ENCODE measurements at regions not wholly inside any gene's neighbourhood (a gene's known extent, or its start where the extent isn't known, plus 50 kb on each side); places are given as distances from the start of the nearest gene placed in this dataset.
"Not testable (repeated sequence)": the region's sequence is repeated elsewhere in the genome, so short reads cannot be mapped to it uniquely, and the experiment has no call there.

DNA sequence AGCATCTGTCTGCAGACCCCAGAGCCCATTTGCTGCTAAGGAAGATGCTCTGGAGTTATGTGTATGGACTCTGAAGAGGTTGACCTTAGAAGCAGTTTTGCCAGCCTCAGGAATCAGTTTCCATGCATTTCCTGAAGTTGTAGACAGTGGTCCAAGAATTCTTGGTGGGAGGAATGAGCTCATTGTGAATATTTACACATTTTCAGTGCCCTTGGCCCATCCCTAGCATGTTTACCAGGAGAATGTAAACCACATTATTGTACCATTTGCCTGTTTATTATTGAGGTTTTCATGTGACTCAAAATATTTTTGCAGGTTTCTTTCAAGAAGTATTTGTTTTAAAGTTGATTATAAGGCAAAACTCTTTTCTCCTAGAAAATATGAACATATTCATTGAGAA lies 93.8 kb downstream of the NXNL2 start:
- ATAC-seq (no peak), FAIRE-seq (no peak), DNase-seq (ENCODE audit: low read depth in 1 of 2, low spot score in 1 of 2) (no peak)
- TF ChIP-seq EHF (CRISPR knock-in tag; IDR thresholded peaks at IDR 0.05) (no peak), HOXB13 (CRISPR knock-in tag; IDR thresholded peaks at IDR 0.05; ENCODE audit: low read depth) (no peak), TP53 (CRISPR knock-in tag; IDR thresholded peaks at IDR 0.05) (no peak), HOXA7 (CRISPR knock-in tag; IDR thresholded peaks at IDR 0.05) (no peak), ZSCAN20 (CRISPR knock-in tag; IDR thresholded peaks at IDR 0.05) (no peak), ZC3H11A (IDR thresholded peaks at IDR 0.05) (no peak), SMC3 (IDR thresholded peaks at IDR 0.05) (no peak)
- TF ChIP-seq, protein P1, sequence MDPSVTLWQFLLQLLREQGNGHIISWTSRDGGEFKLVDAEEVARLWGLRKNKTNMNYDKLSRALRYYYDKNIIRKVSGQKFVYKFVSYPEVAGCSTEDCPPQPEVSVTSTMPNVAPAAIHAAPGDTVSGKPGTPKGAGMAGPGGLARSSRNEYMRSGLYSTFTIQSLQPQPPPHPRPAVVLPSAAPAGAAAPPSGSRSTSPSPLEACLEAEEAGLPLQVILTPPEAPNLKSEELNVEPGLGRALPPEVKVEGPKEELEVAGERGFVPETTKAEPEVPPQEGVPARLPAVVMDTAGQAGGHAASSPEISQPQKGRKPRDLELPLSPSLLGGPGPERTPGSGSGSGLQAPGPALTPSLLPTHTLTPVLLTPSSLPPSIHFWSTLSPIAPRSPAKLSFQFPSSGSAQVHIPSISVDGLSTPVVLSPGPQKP (IDR thresholded peaks at IDR 0.05; ENCODE audit: low read depth, low read length), result no peak
- TF ChIP-seq, protein P2, sequence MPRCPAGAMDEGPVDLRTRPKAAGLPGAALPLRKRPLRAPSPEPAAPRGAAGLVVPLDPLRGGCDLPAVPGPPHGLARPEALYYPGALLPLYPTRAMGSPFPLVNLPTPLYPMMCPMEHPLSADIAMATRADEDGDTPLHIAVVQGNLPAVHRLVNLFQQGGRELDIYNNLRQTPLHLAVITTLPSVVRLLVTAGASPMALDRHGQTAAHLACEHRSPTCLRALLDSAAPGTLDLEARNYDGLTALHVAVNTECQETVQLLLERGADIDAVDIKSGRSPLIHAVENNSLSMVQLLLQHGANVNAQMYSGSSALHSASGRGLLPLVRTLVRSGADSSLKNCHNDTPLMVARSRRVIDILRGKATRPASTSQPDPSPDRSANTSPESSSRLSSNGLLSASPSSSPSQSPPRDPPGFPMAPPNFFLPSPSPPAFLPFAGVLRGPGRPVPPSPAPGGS (IDR thresholded peaks at IDR 0.05), result no peak
- TF ChIP-seq, protein P3, sequence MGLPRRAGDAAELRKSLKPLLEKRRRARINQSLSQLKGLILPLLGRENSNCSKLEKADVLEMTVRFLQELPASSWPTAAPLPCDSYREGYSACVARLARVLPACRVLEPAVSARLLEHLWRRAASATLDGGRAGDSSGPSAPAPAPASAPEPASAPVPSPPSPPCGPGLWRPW (IDR thresholded peaks at IDR 0.05), result no peak
- ChIA-PET POLR2A (no interaction called here), CTCF (no interaction called here)
- Histone ChIP-seq H3K4me2 (no peak overlapping the region), H3K9me3 (peaks cover 4% of the 10 kb centered on the region; the same call in 2 of the 3 replicates), H3K4me3 (no peak overlapping the region), H3K4me1 (no peaks in the 10 kb centered on the region), H3K27ac (no peak overlapping the region)

DNA sequence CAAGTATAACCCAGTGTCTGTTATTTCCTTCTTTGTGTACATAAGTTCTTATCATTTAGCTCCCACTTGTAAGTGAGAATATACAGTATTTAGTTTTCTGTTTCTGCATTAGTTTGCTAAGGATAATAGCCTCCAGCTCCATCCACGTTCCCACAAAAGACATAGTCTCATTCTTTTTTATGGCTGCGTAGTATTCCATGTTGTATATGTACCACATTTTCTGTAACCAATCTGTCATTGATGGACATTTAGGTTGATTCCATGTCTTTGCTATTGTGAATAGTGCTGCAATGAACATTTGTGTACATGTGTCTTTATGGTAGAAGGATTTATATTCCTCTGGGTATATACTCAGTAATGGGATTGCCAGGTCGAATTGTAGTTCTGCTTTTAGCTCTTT lies 95.6 kb downstream of the NXNL2 start:
- H3K4me3 ChIP-seq; FAIRE-seq; H3K27ac ChIP-seq; H3K4me1 ChIP-seq; ATAC-seq; CTCF ChIA-PET; DNase-seq (ENCODE audit: low read depth in 1 of 2, low spot score in 1 of 2); H3K4me2 ChIP-seq: not testable (repeated sequence)
- TF ChIP-seq KDM1A (IDR thresholded peaks at IDR 0.05; ENCODE audit: low read depth), result peak; percentile 58; the same call in 1 of the 2 replicates
- WGBS (ENCODE audit: missing lambda C conversion rate), result 37% methylated on average over 3 of the region's 3 CpGs
- POLR2A ChIA-PET, result interaction anchor here (0.6 kb wide), 1 partner anchor 74 kb away, joined by 6 read pairs; no protein-coding TSS in a partner anchor
- H3K9me3 ChIP-seq, result peaks cover 15% of the 10 kb centered on the region; the same call in 2 of the 3 replicates

DNA sequence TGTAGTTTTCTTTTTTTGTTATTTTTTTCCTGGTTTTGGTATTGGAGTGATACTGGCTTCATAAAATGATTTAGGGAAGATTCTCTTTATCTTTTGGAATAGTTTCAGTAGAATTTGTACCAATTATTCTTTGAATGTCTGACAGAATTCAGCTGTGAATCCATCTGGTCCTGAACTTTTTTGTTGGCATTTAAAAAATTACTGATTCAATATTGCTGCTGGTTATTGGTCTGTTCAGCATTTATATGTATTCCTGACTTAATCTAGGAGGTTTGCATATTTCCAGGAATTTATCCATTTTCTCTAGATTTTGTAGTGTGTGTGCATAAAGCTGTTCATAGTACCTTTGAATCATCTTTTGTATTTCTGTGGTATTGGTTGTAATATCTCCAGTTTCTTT lies 100.2 kb downstream of the NXNL2 start:
- no peak overlapping the region for H3K4me2 ChIP-seq
- no peak for FAIRE-seq
- H3K4me1 ChIP-seq, result no peaks in the 10 kb centered on the region
- peaks cover 15% of the 10 kb centered on the region; the same call in 2 of the 3 replicates for H3K9me3 ChIP-seq
- TF ChIP-seq TFCP2L1 (CRISPR knock-in tag; IDR thresholded peaks at IDR 0.05) (no peak), FOSL2 (IDR thresholded peaks at IDR 0.05) (no peak), FOSL2 (CRISPR knock-in tag; IDR thresholded peaks at IDR 0.05) (no peak), SREBF2 (IDR thresholded peaks at IDR 0.05) (no peak), CEBPB (IDR thresholded peaks at IDR 0.05) (no peak), MAZ (IDR thresholded peaks at IDR 0.05; ENCODE audit: borderline replicate concordance, low read depth, low read length) (no peak), FOSB (CRISPR knock-in tag; IDR thresholded peaks at IDR 0.05) (no peak), JUN (IDR thresholded peaks at IDR 0.05) (no peak), MAFK (IDR thresholded peaks at IDR 0.05; ENCODE audit: partially characterized antibody) (no peak), POLR2AphosphoS2 (conservative IDR thresholded peaks at IDR 0.05; ENCODE audit: low read length) (no peak), EHMT2 (IDR thresholded peaks at IDR 0.05; ENCODE audit: low read depth) (no peak)
- TF ChIP-seq, protein P4, sequence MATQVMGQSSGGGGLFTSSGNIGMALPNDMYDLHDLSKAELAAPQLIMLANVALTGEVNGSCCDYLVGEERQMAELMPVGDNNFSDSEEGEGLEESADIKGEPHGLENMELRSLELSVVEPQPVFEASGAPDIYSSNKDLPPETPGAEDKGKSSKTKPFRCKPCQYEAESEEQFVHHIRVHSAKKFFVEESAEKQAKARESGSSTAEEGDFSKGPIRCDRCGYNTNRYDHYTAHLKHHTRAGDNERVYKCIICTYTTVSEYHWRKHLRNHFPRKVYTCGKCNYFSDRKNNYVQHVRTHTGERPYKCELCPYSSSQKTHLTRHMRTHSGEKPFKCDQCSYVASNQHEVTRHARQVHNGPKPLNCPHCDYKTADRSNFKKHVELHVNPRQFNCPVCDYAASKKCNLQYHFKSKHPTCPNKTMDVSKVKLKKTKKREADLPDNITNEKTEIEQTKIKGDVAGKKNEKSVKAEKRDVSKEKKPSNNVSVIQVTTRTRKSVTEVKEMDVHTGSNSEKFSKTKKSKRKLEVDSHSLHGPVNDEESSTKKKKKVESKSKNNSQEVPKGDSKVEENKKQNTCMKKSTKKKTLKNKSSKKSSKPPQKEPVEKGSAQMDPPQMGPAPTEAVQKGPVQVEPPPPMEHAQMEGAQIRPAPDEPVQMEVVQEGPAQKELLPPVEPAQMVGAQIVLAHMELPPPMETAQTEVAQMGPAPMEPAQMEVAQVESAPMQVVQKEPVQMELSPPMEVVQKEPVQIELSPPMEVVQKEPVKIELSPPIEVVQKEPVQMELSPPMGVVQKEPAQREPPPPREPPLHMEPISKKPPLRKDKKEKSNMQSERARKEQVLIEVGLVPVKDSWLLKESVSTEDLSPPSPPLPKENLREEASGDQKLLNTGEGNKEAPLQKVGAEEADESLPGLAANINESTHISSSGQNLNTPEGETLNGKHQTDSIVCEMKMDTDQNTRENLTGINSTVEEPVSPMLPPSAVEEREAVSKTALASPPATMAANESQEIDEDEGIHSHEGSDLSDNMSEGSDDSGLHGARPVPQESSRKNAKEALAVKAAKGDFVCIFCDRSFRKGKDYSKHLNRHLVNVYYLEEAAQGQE (IDR thresholded peaks at IDR 0.05), result no peak
- TF ChIP-seq, protein P5, sequence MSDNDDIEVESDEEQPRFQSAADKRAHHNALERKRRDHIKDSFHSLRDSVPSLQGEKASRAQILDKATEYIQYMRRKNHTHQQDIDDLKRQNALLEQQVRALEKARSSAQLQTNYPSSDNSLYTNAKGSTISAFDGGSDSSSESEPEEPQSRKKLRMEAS (IDR thresholded peaks at IDR 0.05), result no peak
- TF ChIP-seq, protein P1 (IDR thresholded peaks at IDR 0.05; ENCODE audit: low read depth, low read length), result no peak
- DNase-seq (ENCODE audit: low read depth in 1 of 2, low spot score in 1 of 2), result no peak
- H3K27ac ChIP-seq, result no peak overlapping the region
- ChIA-PET CTCF (interaction anchor here (0.7 kb wide), 1 partner anchor 628 kb away, joined by 3 read pairs; no protein-coding TSS in a partner anchor), POLR2A (no interaction called here)
- ATAC-seq, result no peak
- H3K4me3 ChIP-seq, result no peak overlapping the region
